Transverse colon (tissue), 3 donors: ENCODE measurements at regions not wholly inside any gene's neighbourhood (a gene's known extent, or its start where the extent isn't known, plus 50 kb on each side); places are given as distances from the start of the nearest gene placed in this dataset.

Source experiments
- CTCF ChIP-seq, 5 experiments: fragments of 200-600 bp in 3 of 5; fragments of 450-650 bp in 2 of 5; sonication (generic) in 3 of 5; IDR thresholded peaks; 1 replicate in 2 of 5; 2 replicates in 3 of 5; pipeline ENCODE4 v1.5.1; 2016 to 2017; ENCODE audit warnings: antibody characterized with exemption in 5 of 5, inconsistent platforms in 3 of 5, mild to moderate bottlenecking in 2 of 5, moderate library complexity in 1 of 5
- EP300 ChIP-seq: sonication (generic); formaldehyde crosslinking; IDR thresholded peaks from one replicate; pipeline ENCODE4 v1.6.1; 2017; ENCODE audit warnings: antibody characterized with exemption, low read depth

GRCh38 chrX:65866146-65866545 is 173.7 kb downstream of the VSIG4 start:
- no peak for TF ChIP-seq CTCF (IDR thresholded peaks at IDR 0.05)
- TF ChIP-seq EP300 = no peak
